Effector memory CD4-positive, alpha-beta T cell (primary cell): ENCODE measurements at regions not wholly inside any gene's neighbourhood (a gene's known extent, or its start where the extent isn't known, plus 50 kb on each side); places are given as distances from the start of the nearest gene placed in this dataset.

Experiments
- DNase-seq, 3 donors: peaks; one replicate each; pipeline ENCODE4 v3.0.0-alpha.2; 2020
- H3K27ac ChIP-seq: 2 replicates; pipeline ENCODE4 v1.7.0; 2013; ENCODE audit warnings: mild to moderate bottlenecking, low read length, moderate library complexity; ENCODE audit not compliant: insufficient read depth, poor library complexity, severe bottlenecking
- H3K27me3 ChIP-seq: replicated peaks from 2 replicates; pipeline ENCODE4 v1.7.0; 2013; ENCODE audit warnings: mild to moderate bottlenecking, low read length; ENCODE audit not compliant: insufficient read depth, control insufficient read depth, poor library complexity, severe bottlenecking
- H3K36me3 ChIP-seq: 2 replicates; pipeline ENCODE4 v1.7.0; 2013; ENCODE audit warnings: mild to moderate bottlenecking, low read length, moderate library complexity; ENCODE audit not compliant: control insufficient read depth, insufficient read depth
- H3K4me1 ChIP-seq: 2 replicates; pipeline ENCODE4 v1.7.0; 2013; ENCODE audit warnings: low read length, mild to moderate bottlenecking; ENCODE audit not compliant: control insufficient read depth, insufficient read depth, poor library complexity, severe bottlenecking
- H3K4me3 ChIP-seq: 2 replicates; pipeline ENCODE4 v1.7.0; 2013; ENCODE audit warnings: low read length, low read depth, mild to moderate bottlenecking; ENCODE audit not compliant: insufficient read depth, poor library complexity, severe bottlenecking
- H3K9me3 ChIP-seq: 2 replicates; pipeline ENCODE4 v1.7.0; 2013; ENCODE audit warnings: mild to moderate bottlenecking, low read length, moderate library complexity; ENCODE audit not compliant: control insufficient read depth

- H3K9me3 ChIP-seq, result no peaks in the 10 kb centered on the region
- no peak overlapping the region for H3K4me3 ChIP-seq
- no peaks in the 10 kb centered on the region for H3K27me3 ChIP-seq
- no peak overlapping the region for H3K27ac ChIP-seq
- no peaks in the 10 kb centered on the region for H3K36me3 ChIP-seq
- H3K4me1 ChIP-seq, result no peaks in the 10 kb centered on the region
- DNase-seq, result no peak
Measured at GRCh38 chr10:85225311-85225710, 896.9 kb downstream of the CCSER2 start.

GRCh38 chr10:85226596-85226995, 898.2 kb downstream of the CCSER2 start:
- H3K27ac ChIP-seq, result no peak overlapping the region
- H3K4me3 ChIP-seq, result no peak overlapping the region
- no peaks in the 10 kb centered on the region for H3K9me3 ChIP-seq
- H3K4me1 ChIP-seq, result no peaks in the 10 kb centered on the region
- DNase-seq, result no peak
- H3K27me3 ChIP-seq, result no peaks in the 10 kb centered on the region
- H3K36me3 ChIP-seq, result no peaks in the 10 kb centered on the region

GRCh38 chr10:85228726-85229125, 900.3 kb downstream of the CCSER2 start:
- H3K4me3 ChIP-seq, result no peak overlapping the region
- no peaks in the 10 kb centered on the region for H3K9me3 ChIP-seq
- no peaks in the 10 kb centered on the region for H3K27me3 ChIP-seq
- DNase-seq, result no peak
- no peak overlapping the region for H3K27ac ChIP-seq
- H3K36me3 ChIP-seq, result no peaks in the 10 kb centered on the region
- no peaks in the 10 kb centered on the region for H3K4me1 ChIP-seq

GRCh38 chr10:85231534-85232270, 903.3 kb downstream of the CCSER2 start:
- Histone ChIP-seq H3K4me1 (no peaks in the 10 kb centered on the region), H3K27me3 (no peaks in the 10 kb centered on the region), H3K36me3 (no peaks in the 10 kb centered on the region), H3K4me3 (no peak overlapping the region), H3K9me3 (no peaks in the 10 kb centered on the region), H3K27ac (no peak overlapping the region)
- no peak for DNase-seq

GRCh38 chr10:85235258-85235657, 906.9 kb downstream of the CCSER2 start:
- H3K27ac ChIP-seq, result no peak overlapping the region
- no peaks in the 10 kb centered on the region for H3K9me3 ChIP-seq
- H3K4me1 ChIP-seq, result no peaks in the 10 kb centered on the region
- H3K36me3 ChIP-seq, result no peaks in the 10 kb centered on the region
- no peak overlapping the region for H3K4me3 ChIP-seq
- no peaks in the 10 kb centered on the region for H3K27me3 ChIP-seq
- no peak for DNase-seq

GRCh38 chr10:85238676-85239075, 910.3 kb downstream of the CCSER2 start:
- H3K9me3 ChIP-seq, result no peaks in the 10 kb centered on the region
- H3K4me1 ChIP-seq, result no peaks in the 10 kb centered on the region
- H3K4me3 ChIP-seq, result no peak overlapping the region
- H3K27ac ChIP-seq, result no peak overlapping the region
- no peak for DNase-seq
- H3K27me3 ChIP-seq, result no peaks in the 10 kb centered on the region
- no peaks in the 10 kb centered on the region for H3K36me3 ChIP-seq

- DNase-seq, result no peak
- no peaks in the 10 kb centered on the region for H3K4me1 ChIP-seq
Measured at GRCh38 chr10:85250304-85250703, 921.9 kb downstream of the CCSER2 start.

GRCh38 chr10:85256481-85256880, 928.1 kb downstream of the CCSER2 start:
- no peaks in the 10 kb centered on the region for H3K9me3 ChIP-seq
- H3K4me3 ChIP-seq, result no peak overlapping the region
- H3K27ac ChIP-seq, result no peak overlapping the region
- H3K4me1 ChIP-seq, result no peaks in the 10 kb centered on the region
- no peaks in the 10 kb centered on the region for H3K36me3 ChIP-seq
- H3K27me3 ChIP-seq, result no peaks in the 10 kb centered on the region
- no peak for DNase-seq

More at GRCh38 chr10:85250304-85250703, 921.9 kb downstream of the CCSER2 start:
- Histone ChIP-seq H3K36me3 (no peaks in the 10 kb centered on the region), H3K27me3 (no peaks in the 10 kb centered on the region), H3K9me3 (no peaks in the 10 kb centered on the region), H3K4me3 (no peak overlapping the region), H3K27ac (no peak overlapping the region)

- Histone ChIP-seq H3K4me1 (no peaks in the 10 kb centered on the region), H3K27me3 (no peaks in the 10 kb centered on the region), H3K4me3 (no peak overlapping the region), H3K9me3 (no peaks in the 10 kb centered on the region), H3K36me3 (no peaks in the 10 kb centered on the region), H3K27ac (no peak overlapping the region)
- DNase-seq, result no peak
Measured at GRCh38 chr10:85259908-85260307, 931.5 kb downstream of the CCSER2 start.

GRCh38 chr10:85262992-85263391, 934.6 kb downstream of the CCSER2 start:
- Histone ChIP-seq H3K36me3 (no peaks in the 10 kb centered on the region), H3K27ac (no peak overlapping the region), H3K9me3 (no peaks in the 10 kb centered on the region), H3K4me1 (no peaks in the 10 kb centered on the region), H3K27me3 (no peaks in the 10 kb centered on the region), H3K4me3 (no peak overlapping the region)
- DNase-seq, result no peak
